ENCODE measurements at regions not wholly inside any gene's neighbourhood (a gene's known extent, or its start where the extent isn't known, plus 50 kb on each side); places are given as distances from the start of the nearest gene placed in this dataset.

- TF ChIP-seq NRF1 (IDR thresholded peaks at IDR 0.05; ENCODE audit: low read depth, low read length): no peak
- TF ChIP-seq BCL11A (IDR thresholded peaks at IDR 0.05; ENCODE audit: low read depth in 2 of 2, low read length in 2 of 2): no peak
- no peak for TF ChIP-seq SAP30 (IDR thresholded peaks at IDR 0.05; ENCODE audit: insufficient read depth, insufficient replicate concordance, low read length)
Observed at GRCh38 chr20:10794765-10795164, 121.0 kb upstream of the JAG1 start (continued).

All from H1 (cell line).